ENCODE measurements at regions not wholly inside any gene's neighbourhood (a gene's known extent, or its start where the extent isn't known, plus 50 kb on each side); places are given as distances from the start of the nearest gene placed in this dataset.

GRCh38 chr11:121780971-121781370, 328.2 kb upstream of the SORL1-AS1 start:
- DNase-seq, result no peak

GRCh38 chr11:121777056-121777455, 324.3 kb upstream of the SORL1-AS1 start:
- no peak for DNase-seq

GRCh38 chr11:121775276-121775675, 322.5 kb upstream of the SORL1-AS1 start:
- DNase-seq, result no peak

DNA sequence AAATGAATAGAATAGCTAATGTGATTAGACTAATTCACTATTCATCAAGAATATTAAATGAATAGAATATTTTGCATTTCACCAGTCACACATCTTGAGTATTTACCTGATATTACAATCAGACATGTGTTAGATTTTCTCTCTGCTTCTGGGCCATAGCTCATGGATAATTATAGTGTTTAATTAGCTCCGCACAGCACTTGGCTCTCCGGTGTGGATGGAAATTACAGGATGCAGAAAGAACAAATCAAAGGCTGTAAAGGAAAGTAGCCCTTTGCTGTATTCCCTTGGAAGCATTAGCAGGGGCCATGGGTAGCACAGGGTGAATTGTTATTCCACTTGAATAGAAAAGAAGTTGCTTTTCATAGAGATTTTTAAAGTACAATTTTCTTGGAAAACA, 320.3 kb upstream of the SORL1-AS1 start:
- DNase-seq, result peak in 1 of 2 experiments; percentile 16

DNA sequence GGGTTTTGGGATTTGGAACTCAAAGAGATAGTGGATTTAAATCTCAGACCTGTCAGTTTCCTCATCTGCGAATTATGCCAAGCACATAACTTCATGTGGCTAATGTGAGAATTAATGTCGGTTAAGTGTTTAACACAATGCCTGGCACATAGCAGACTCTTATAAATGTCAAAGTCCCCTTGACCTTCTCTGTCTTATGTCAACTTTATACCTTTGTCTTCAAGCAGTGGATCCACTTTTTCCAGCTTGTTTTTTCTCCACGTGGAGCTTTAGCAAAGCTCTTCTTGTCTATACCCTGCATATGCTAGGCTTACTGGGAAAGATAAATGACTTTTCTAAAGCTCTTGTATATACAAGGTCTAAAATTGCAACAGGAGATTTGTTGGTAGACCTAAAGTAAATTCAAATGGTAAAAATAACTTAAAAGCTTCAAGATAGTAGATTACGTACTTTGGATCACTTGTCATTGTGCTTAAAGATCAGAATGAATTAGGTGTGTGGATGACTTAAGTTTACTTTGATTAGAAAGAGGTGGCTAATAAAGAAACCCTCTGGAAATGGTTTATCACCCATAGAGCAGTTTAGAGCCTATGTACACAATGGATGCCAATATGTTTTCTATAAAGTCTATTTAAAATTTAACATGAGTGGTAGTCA, 318.3 kb upstream of the SORL1-AS1 start:
- no peak for DNase-seq

DNA sequence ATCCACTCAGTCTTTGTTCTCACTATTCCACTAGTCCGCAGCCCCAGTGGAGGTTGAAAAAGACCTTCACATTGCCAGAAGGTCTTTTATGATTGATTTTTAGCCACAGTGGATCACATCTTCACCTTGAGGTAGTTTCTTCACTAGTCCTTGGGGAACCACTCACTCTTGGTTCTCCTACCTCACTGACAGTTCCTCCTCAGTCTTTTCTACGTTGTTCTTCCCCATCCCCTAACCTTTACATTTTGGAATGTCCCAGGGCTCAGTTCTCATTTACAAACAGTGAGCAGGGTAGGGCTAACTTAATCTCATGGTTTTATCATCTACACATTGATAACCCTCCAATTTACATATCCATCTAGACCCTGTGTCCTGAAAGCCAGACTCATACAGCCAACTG, 316.4 kb upstream of the SORL1-AS1 start:
- no peak for DNase-seq

DNA sequence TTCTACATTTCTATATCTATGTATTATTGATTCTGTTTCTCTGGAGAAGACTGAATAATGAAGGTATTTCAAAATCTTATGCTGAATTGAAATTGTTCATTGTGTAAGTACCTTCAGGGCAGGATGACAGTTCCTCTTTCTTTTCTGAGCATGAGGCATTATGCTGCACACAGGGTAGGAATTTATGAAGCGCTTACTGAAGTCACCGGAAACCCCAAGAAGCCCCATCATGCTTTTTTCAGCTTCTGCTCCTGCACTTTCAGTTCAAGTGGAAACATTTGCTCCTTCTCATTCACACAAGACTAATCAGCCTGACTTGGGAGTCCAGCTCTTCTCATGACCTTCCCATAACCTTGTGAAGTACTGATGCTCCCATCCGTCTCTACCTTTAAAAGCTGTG, 314.7 kb upstream of the SORL1-AS1 start:
- no peak for DNase-seq

DNA sequence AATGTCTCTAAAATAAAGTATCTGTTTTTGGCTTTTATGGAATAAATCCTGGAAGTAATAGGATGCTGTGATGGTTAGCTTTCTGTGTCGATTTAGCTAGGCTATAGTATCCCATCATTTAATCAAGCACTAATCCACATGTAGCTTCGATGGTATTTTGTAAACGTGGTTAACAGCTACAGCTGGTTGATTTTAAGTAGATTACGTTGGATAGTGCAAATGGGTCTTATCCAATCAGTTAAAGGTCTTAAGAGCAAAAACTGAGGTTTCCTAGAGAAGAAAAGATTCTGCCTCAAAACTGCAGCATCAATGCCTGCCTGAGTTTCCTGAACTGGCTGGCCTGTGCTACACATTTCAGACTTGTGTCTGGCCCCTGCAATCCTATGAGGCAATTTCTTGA, 314.2 kb upstream of the SORL1-AS1 start:
- no peak for DNase-seq

GRCh38 chr11:121766166-121766565, 313.4 kb upstream of the SORL1-AS1 start:
- DNase-seq, result no peak

GRCh38 chr11:121763526-121763925, 310.8 kb upstream of the SORL1-AS1 start:
- DNase-seq, result no peak

DNA sequence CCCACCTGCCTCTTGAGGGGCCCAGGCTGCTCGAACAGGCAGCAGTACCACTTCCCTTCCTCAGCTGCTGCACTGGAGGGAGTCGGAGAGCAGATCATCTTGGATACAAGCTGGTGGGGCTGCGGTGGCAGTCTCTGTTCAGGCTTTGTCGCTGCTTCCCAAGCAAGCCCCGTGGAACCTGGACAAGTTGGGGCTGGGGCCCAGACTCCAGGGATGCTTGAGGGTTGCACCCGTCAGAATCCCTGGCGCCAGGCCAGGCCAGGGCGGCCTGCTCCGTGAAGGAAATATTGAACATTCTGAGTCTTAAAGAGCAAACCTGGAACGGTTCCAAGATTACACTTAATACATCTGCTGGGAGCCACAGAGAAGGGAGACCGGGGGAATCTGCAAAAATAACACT, 310.1 kb upstream of the SORL1-AS1 start:
- no peak for DNase-seq

DNA sequence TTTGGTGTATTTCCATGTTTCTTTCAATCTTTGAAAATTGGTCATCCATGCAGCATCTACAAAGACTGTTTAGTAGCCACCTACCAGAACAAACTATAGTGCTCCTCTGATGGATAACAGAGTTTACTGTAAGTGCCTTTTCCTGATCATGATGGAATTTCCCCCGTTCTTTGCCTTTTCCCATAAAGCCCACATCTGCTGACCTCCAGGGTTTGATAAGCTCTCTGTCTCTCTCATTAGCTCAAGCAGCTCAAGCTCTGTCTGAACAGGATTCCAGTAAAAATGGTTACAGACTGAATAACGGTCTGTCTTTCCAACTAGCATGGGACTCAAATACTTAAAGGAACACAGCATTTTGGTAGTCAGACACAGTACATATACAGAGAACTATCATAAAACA, 308.4 kb upstream of the SORL1-AS1 start:
- DNase-seq, result no peak

DNA sequence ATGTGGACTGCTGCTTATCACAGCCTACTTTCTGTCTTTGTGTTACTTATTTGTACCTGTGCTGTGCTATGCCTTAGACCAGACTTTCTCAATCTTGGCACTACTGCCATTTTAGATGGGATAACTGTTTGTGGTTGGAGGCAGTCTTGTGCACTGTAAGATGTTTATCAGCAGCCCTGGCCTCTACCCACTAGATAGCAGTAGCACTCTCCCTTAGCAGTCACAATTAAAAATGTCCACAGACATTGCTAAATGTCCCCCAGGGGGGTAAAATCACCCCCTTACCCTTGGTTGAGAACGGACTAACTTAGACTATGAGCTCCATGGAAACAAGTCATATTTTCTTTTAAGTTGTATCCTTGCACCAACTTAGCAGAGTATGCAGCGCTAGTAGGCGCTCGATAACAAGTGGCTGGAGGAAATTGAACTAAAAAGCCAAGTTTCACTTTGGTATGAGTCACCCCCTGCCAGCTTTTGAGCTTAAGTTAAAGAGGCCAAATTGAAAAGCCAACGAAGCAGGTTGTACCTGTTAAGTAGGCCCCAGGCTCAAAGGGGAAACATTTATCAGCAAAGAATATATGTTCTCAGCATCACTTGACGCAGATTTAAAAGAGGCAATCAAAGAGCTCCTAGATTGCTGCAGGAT, 304.8 kb upstream of the SORL1-AS1 start:
- DNase-seq, result no peak

DNA sequence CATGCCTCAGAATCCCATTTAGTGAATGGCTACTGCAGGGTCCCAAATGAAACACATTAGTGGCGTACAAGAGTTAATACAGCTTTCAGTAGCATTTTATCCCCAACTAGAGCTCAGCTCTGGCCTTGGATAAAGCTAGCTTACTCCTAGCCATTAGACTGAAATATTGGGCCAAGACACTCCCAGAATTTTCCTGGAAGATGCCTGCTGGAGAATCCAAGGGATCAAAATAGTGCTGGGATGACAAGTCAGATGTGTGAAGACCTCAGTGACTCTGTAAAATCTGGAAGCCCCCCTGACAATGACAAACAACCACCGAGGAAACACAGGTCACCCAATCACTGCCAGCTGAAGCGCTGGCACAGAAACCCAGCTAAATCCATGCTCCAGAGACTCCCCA, 303.1 kb upstream of the SORL1-AS1 start:
- no peak for DNase-seq

DNA sequence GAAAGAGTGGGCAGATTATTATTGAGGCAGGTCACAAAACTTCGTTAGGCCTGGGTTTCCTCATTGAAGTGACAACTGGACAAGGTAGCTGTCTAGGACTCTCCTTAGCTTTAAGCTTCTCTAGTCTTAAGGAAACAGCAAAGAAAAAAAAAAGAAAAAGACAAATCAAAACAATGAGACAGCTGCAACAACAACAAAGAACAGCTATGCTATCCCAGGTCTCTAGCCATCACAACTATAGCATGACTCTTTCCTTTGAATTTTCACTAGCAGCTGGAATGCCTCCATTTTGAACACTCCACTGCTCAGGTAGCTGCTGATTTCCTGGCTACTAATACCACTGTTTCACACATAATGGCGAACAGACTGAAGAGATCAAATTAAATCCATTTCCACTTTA, 302.4 kb upstream of the SORL1-AS1 start:
- DNase-seq, result no peak

GRCh38 chr11:121754598-121754997, 301.8 kb upstream of the SORL1-AS1 start:
- no peak for DNase-seq

DNA sequence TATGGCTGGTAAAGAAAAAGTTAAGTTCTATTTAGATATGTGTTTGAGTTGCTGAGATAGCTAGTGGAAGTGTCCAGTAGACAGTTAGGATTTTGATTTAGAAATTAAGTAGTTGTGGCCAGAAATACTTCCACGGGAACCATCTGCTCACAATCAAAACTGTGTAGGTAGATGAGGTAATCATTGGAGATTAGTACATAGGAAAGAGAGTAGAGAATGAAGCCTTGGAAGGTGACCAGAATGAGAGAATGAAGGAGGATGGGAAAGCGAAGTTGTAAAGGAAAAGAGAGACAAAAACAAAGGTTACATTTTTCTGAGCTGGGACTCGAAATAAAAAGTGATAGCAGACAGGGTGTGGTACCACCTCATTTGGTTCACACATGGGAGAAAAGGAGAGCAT, 296.9 kb upstream of the SORL1-AS1 start:
- no peak for DNase-seq

DNA sequence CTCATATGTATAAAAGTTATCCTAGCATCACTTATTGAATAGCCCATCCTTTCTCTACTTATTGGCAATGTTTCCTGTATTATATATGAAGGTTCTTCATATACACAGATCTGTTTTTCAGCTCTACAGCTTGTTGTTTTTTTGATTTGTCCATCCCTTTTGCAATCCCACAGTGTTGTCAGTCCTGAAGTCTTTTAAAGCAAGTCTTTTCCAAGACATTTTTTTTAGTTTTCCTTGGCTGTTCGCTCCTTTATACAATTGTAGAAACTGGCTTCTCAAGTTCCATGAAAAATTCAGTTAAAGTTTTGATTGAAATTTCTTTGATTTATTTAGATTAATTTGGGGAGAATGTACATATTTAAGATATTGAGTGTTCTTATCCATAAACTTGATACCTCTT, 295.3 kb upstream of the SORL1-AS1 start:
- no peak for DNase-seq

GRCh38 chr11:121743285-121743684, 290.5 kb upstream of the SORL1-AS1 start:
- DNase-seq, result no peak

GRCh38 chr11:121741761-121742361, 289.1 kb upstream of the SORL1-AS1 start:
- no peak for DNase-seq

DNA sequence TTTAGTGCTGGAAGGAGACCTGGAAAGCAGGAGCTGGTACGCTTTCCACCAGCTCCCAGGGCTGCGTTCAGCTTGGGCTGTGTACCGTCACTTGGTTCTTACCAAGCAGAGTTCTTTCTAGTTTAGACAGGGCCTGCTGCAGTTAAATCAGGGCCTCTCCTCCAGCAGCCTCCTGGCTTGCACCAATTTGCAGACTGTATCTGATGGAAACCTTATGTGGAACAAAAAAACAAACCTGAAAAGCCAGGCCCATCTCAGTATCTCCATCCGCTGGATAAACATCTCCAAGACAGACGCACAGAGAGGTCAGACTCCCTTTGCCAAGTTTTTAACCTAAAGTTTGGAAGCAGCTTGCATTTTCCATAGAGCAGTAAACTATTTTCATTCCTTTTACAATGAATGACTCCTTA, 288.6 kb upstream of the SORL1-AS1 start:
- DNase-seq, result no peak

GRCh38 chr11:121740902-121741301, 288.1 kb upstream of the SORL1-AS1 start:
- no peak for DNase-seq

- DNase-seq, result no peak
These were observed 281.1 kb upstream of the SORL1-AS1 start for GRCh38 chr11:121733858-121734257.

DNA sequence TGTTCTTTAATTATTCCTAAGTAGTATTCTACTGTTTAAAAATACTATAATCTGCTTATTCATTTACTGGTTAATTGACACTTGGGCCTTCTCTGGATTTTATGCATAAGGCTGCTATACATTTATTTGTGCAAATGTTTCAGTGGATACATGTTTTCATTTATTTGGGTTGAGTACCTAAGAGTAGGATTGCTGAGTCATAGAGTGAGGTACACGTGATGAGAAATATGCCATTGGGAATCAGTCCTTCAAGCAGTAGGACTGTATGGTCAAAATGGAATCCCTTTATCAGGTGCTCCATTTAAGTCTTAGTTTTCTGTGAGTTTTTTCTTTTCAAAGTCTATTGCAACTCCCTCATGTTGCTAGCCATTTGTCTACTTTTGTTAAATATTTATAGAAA, 275.2 kb upstream of the SORL1-AS1 start:
- no peak for DNase-seq
